DMS153 treated with DMSO at 0.1 percent for 48 hours (cell line): ENCODE measurements at regions not wholly inside any gene's neighbourhood (a gene's known extent, or its start where the extent isn't known, plus 50 kb on each side); places are given as distances from the start of the nearest gene placed in this dataset.
A peak's percentile ranks its signal among the peaks of the same experiment; 100 is the strongest.
"Not testable (repeated sequence)": the region's sequence is repeated elsewhere in the genome, so short reads cannot be mapped to it uniquely, and the experiment has no call there.

Experiments used
- DNase-seq: peaks from one replicate; lab custom pipeline; 2025; ENCODE audit not compliant: unreplicated experiment; lab: John Stamatoyannopoulos, UW

DNA sequence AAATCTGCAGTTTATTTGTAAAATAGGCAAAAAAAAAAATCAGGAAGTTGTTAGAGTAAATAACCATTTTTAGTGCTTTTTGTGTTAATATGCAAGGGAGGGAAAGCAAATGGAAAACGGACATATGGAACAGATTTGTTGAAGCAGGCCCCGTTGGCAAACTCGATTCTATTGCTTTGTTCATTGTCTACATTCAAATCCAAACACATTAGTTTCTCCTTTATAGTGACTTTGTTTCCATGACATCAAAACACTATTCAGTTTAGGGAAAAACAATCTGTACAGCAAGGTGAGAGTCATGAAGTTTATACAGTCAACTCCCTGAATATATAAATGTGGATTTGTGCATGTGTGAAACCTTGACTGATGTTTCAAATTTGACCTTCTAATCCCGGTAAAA, 142.2 kb downstream of the FAM47A start:
- peak; percentile 42 for DNase-seq

GRCh38 chrX:33987458-33987857, 144.7 kb downstream of the FAM47A start:
- DNase-seq: no peak

DNA sequence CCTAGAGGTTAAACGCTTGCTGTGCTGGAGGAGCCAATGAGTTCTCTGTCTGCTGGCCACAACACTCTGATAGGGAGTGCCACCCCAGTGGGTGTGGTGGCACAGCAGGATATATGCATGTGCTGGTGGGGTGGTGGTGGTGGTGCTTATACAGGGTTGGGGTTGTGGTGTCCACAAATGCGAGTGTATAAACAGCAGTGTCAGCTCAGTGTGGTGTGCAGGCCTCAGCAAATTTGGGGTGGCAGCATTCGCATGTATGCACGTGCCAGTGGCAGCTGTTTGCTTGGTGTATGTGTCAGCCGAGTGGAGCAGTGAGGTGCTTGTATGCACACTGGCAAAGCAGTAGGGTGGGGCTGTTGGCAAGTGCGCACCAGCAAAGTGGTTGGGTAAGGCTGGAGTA, 157.4 kb downstream of the FAM47A start:
- no peak for DNase-seq

- no peak for DNase-seq
These were observed 161.8 kb downstream of the FAM47A start for GRCh38 chrX:33970028-33970967.

- DNase-seq: no peak
These were observed 163.0 kb downstream of the FAM47A start for GRCh38 chrX:33969105-33969504.

- DNase-seq: no peak
These were observed 163.5 kb downstream of the FAM47A start for GRCh38 chrX:33968611-33969010.

DNA sequence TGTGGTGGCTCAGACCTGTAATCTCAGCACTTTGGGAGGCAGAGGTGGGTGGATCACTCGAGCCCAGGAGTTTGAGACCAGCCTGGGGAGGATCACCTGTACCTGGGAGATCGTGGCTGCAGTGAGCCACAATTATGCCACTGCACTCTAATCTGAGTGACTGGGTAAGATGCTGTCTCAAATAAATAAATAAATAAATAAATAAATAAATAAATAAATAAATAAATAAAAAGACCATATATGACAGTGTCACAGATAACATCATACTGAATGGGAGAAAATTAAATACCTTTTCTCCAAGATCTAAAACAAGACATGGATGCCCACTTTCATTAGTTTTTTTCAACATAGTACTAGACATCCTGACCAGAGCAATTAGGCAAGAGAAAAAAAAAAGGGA, 182.8 kb downstream of the FAM47A start:
- DNase-seq: no peak

DNA sequence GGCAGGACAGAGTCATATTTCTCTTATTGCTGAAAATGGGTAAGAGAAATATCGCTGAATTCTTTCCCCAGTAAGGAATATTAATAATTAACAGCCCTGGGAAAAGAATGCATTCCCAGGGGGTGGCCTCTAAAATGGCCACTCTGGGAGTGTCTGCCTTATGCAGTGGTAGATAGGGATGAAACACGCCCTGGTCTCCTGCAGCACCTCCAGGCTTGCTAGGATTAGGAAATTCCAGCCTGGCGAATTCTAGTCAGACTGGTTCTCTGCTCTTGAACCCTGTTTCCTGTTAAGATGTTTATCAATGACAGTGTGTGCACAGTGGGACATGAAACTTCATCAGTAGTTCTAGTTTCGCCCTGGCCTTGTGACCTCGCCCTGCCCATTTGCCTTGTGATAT, 205.9 kb downstream of the FAM47A start:
- not testable (repeated sequence) for DNase-seq

DNA sequence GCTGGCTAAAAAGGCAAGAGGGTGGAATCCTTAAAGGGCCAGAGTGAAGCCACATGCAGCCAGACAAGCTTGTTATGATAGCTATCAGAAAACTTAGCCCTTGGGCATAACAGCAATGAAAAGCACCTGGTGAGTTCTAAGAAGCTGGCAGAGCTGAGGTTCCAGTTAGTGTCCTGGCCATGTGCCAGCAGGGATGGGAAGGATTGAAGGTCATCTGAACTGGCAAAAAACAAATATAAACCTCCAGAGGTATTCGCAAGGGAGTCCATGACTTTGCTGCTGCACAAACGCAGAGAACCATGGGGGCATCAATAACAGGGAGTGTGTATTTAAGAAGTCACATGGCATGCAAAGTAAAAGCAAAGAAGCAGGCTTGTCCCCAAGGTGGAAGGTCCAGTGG, 208.9 kb downstream of the FAM47A start:
- no peak for DNase-seq

- DNase-seq: no peak
These were observed 222.3 kb downstream of the FAM47A start for GRCh38 chrX:33909836-33910235.

DNA sequence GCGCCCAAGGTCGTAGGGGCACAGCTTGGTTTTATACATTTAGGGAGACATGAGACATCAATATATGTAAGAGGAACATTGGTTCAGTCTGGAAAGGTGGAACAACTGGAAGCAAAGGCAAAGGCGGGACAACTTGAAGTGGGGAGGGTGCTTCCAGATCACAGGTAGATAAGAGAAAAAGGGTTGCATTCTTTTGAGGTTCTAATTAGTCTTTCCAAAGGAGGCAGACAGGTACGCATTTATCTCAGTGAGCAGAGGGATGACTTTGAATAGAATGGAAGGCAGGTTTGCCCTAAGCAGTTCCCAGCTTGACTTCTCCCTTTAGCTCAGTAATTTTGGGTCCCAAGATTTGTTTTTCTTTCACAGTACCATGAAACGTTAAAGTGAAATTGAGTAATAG, 223.2 kb downstream of the FAM47A start:
- no peak for DNase-seq

DNA sequence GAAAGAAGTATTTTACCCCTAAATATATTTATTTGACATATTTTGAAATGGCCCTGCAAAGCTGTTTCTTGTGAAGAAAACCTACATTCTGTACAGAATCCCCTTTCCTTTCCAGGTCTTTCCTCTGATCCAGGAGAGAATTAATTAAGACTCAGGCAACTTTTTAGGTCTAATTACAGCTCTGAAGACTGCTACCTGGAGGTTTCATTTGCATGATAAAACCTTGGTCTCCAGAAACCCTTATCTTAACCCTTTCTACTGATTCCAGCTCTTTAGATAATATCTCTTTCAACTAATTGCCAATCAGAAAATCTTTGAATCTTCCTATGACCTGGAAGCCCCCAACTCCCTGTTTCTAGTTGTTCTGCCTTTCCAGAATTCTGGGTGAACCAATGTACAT, 224.0 kb downstream of the FAM47A start:
- no peak for DNase-seq

DNA sequence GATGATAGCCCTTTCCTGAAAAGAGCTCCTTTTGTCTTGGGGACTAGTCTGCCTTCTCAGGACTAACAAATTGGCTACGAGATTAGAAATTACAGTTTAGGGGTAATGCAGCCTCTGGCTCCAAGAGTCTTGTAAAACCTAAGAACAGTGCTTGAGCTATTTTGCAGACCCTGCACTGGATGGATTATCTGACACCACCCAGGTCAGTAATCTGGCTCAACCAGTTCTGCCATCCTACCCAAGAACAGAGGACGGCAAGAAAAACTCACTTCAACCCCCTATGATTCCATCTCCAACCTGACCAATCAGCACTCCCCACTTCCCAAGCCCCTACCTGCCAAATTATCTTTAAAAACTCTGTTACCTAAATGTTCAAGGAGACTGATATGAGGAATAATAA, 225.1 kb downstream of the FAM47A start:
- DNase-seq: no peak

GRCh38 chrX:33892670-33893069, 239.4 kb downstream of the FAM47A start:
- DNase-seq: no peak

DNA sequence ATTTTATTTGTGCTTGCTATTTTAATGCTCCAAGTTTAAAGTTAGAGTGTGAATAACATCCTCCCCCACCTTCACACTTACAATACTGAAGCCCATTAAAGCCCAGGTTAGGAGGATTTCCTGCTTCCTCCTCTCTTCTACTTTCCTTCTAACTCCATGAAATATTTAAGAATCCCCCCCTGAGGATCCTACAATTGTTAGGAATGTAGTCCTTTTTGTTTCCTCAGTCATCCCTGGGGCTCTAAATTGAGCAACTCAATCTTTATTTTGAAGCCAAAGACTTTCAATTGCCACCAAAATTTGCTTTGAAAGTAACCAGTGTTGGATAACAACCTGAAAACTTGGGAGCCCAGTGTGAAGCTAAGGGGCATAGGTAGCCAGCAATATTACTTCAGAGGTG, 276.9 kb downstream of the FAM47A start:
- DNase-seq: no peak

- not testable (repeated sequence) for DNase-seq
These were observed 280.0 kb downstream of the FAM47A start for GRCh38 chrX:33852146-33852545.

GRCh38 chrX:33840176-33840575, 291.9 kb downstream of the FAM47A start:
- peak; percentile 32 for DNase-seq

GRCh38 chrX:33831211-33831610, 300.9 kb downstream of the FAM47A start:
- no peak for DNase-seq

DNA sequence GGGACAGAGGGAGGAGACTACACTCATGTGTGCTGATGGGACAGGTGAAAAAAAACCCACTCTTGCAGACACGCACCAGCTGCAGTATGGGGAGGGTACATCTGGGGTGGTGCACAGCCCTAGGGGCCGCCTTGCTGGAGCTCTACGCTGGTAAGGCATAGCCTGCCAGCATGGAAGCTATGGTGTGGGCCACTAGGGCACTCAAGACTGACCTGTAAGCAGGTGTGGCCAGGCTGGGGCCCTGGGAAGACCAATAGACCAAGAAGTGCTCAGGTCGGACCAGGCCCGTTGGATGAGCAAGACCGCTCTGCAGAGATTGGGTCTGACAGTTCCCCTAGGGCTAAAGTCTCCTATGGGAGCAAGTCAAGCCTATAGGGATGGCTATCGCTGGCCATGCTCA, 314.8 kb downstream of the FAM47A start:
- no peak for DNase-seq

GRCh38 chrX:33808636-33809035, 323.5 kb downstream of the FAM47A start:
- no peak for DNase-seq

DNA sequence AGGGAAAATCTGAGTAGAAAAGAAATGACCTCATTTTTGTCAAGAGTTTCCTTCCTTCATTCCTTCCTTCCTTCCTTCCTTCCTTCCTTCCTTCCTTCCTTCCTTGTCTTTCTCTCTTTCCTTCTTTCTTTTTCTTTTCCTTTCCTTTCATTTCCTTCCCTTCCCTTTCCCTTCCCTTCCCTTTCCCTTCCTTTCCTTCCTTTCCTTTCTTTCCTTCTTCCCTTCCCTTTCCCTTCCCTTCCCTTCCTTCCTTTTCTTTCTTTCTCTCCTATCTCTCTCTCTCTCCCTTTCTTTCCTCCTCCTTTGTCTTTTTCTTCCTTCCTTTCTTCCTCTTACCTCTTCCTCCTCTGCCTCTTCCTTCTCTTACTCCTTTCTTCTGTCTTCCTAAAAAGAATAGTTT, 347.6 kb downstream of the FAM47A start:
- no peak for DNase-seq

- no peak for DNase-seq
These were observed 390.3 kb downstream of the FAM47A start for GRCh38 chrX:33741807-33742206.

GRCh38 chrX:33735182-33735581, 396.9 kb downstream of the FAM47A start:
- no peak for DNase-seq
